ENCODE measurements at regions not wholly inside any gene's neighbourhood (a gene's known extent, or its start where the extent isn't known, plus 50 kb on each side); places are given as distances from the start of the nearest gene placed in this dataset.

- no peak overlapping the region for H3K27ac ChIP-seq (ENCODE audit: low read depth, low read length, poor library complexity, severe bottlenecking)
- H3K9ac ChIP-seq (ENCODE audit: low read length): no peak overlapping the region
- no peaks in the 10 kb centered on the region for H3K36me3 ChIP-seq (ENCODE audit: insufficient read depth, low read length)
- no peaks in the 10 kb centered on the region for H3K27me3 ChIP-seq (ENCODE audit: insufficient read depth, low read length)
- no peaks in the 10 kb centered on the region for H3K9me3 ChIP-seq (ENCODE audit: low read length)
- H3F3A ChIP-seq (ENCODE audit: insufficient read depth, low read length): no peaks in the 10 kb centered on the region
- peaks cover 52% of the 10 kb centered on the region for H3K4me1 ChIP-seq (ENCODE audit: insufficient read depth, low read length, severe bottlenecking)
- H3K4me2 ChIP-seq (ENCODE audit: low read length): no peak overlapping the region
- H3K79me2 ChIP-seq (ENCODE audit: insufficient read depth, low read length): no peaks in the 10 kb centered on the region
- TF ChIP-seq CTCF (IDR thresholded peaks at IDR 0.05; ENCODE audit: low read length) (no peak), EZH2 (IDR thresholded peaks at IDR 0.05; ENCODE audit: borderline replicate concordance, low read length) (no peak)
- no peak overlapping the region for H2AFZ ChIP-seq (ENCODE audit: low read length)
- H3K4me3 ChIP-seq (ENCODE audit: low read depth, low read length, poor library complexity, severe bottlenecking): no peak overlapping the region
- no peaks in the 10 kb centered on the region for H4K20me1 ChIP-seq (ENCODE audit: insufficient read depth, low read length)
- H3K9me2 ChIP-seq (ENCODE audit: low read depth, low read length): no peaks in the 10 kb centered on the region
Measured at GRCh38 chr13:39955560-39955959, 300.1 kb downstream of the COG6 start.

GRCh38 chr13:39956036-39956435, 300.6 kb downstream of the COG6 start:
- Histone ChIP-seq H3K9me2 (ENCODE audit: low read depth, low read length) (no peaks in the 10 kb centered on the region), H3K4me2 (ENCODE audit: low read length) (no peak overlapping the region), H3K9ac (ENCODE audit: low read length) (no peak overlapping the region), H3K27ac (ENCODE audit: low read depth, low read length, poor library complexity, severe bottlenecking) (no peak overlapping the region), H3K27me3 (ENCODE audit: insufficient read depth, low read length) (no peaks in the 10 kb centered on the region), H3K79me2 (ENCODE audit: insufficient read depth, low read length) (no peaks in the 10 kb centered on the region), H3K9me3 (ENCODE audit: low read length) (no peaks in the 10 kb centered on the region), H3K4me3 (ENCODE audit: low read depth, low read length, poor library complexity, severe bottlenecking) (no peak overlapping the region), H2AFZ (ENCODE audit: low read length) (no peak overlapping the region), H3F3A (ENCODE audit: insufficient read depth, low read length) (no peaks in the 10 kb centered on the region), H3K4me1 (ENCODE audit: insufficient read depth, low read length, severe bottlenecking) (peaks cover 50% of the 10 kb centered on the region), H4K20me1 (ENCODE audit: insufficient read depth, low read length) (no peaks in the 10 kb centered on the region), H3K36me3 (ENCODE audit: insufficient read depth, low read length) (no peaks in the 10 kb centered on the region)
- TF ChIP-seq CTCF (IDR thresholded peaks at IDR 0.05; ENCODE audit: low read length): no peak
- no peak for TF ChIP-seq EZH2 (IDR thresholded peaks at IDR 0.05; ENCODE audit: borderline replicate concordance, low read length)

GRCh38 chr13:39957868-39958677, 302.6 kb downstream of the COG6 start:
- no peaks in the 10 kb centered on the region for H3K36me3 ChIP-seq (ENCODE audit: insufficient read depth, low read length)
- H3K4me3 ChIP-seq (ENCODE audit: low read depth, low read length, poor library complexity, severe bottlenecking): peak overlapping the region; percentile 45
- peak overlapping the region; percentile 99 for H2AFZ ChIP-seq (ENCODE audit: low read length)
- H3K27ac ChIP-seq (ENCODE audit: low read depth, low read length, poor library complexity, severe bottlenecking): no peak overlapping the region
- H3F3A ChIP-seq (ENCODE audit: insufficient read depth, low read length): no peaks in the 10 kb centered on the region
- peaks cover 30% of the 10 kb centered on the region for H3K4me1 ChIP-seq (ENCODE audit: insufficient read depth, low read length, severe bottlenecking)
- TF ChIP-seq EZH2 (IDR thresholded peaks at IDR 0.05; ENCODE audit: borderline replicate concordance, low read length): no peak
- no peak for TF ChIP-seq CTCF (IDR thresholded peaks at IDR 0.05; ENCODE audit: low read length)
- no peaks in the 10 kb centered on the region for H3K9me3 ChIP-seq (ENCODE audit: low read length)
- H3K9me2 ChIP-seq (ENCODE audit: low read depth, low read length): no peaks in the 10 kb centered on the region
- H3K27me3 ChIP-seq (ENCODE audit: insufficient read depth, low read length): no peaks in the 10 kb centered on the region
- H3K9ac ChIP-seq (ENCODE audit: low read length): peak overlapping the region; percentile 28; the same call in 1 of the 2 replicates
- no peaks in the 10 kb centered on the region for H4K20me1 ChIP-seq (ENCODE audit: insufficient read depth, low read length)
- H3K79me2 ChIP-seq (ENCODE audit: insufficient read depth, low read length): no peaks in the 10 kb centered on the region
- peak overlapping the region; percentile 69 for H3K4me2 ChIP-seq (ENCODE audit: low read length)
